ENCODE measurements at regions not wholly inside any gene's neighbourhood (a gene's known extent, or its start where the extent isn't known, plus 50 kb on each side); places are given as distances from the start of the nearest gene placed in this dataset.

DNA sequence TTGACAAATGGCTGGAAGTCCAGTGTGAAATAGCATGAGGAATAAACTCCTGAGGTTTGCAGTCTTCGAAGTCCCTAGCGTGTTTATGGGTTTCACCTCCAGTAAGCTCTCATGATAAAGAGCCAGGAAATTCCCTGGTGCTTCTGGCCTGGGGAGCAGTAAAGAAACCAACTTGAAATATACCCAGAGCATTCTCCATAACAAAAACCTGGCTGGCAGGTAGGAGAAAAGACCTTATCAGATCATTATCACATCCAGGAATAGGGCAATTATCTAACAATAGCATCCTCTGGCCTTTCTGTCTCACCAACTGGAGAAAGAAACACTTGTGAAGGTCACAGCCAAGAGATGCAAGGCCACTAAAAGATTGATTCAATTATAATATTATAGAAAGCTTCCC, 513.6 kb upstream of the LRRTM4 start:
- DNase-seq: no peak

- no peak for DNase-seq
Observed at GRCh38 chr2:78051480-78051879, 529.3 kb upstream of the LRRTM4 start.

GRCh38 chr2:78056976-78057375, 534.8 kb upstream of the LRRTM4 start:
- no peak for DNase-seq

DNA sequence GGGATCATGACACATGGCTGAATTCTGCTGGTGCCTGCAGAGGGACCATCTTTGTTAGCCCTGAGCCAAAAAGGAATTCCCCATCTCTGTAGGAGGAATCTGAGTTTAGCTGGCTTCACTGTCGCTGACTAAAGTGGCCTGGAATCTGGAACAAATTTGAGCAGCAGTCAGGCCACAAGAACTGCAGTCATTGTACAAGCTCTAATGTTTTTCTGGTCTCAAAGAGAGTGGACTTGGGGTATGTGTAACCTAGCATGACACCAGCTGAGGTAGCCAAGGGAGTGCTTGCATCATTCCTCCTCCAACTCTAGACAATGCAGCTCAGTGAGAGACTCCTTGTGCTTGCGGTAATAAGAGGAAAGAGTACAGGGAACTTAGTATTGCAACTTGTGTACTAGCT, 539.1 kb upstream of the LRRTM4 start:
- DNase-seq: no peak

GRCh38 chr2:78061732-78062131, 539.6 kb upstream of the LRRTM4 start:
- DNase-seq: no peak

- DNase-seq: no peak
Observed at GRCh38 chr2:78063246-78064020, 541.3 kb upstream of the LRRTM4 start.

DNA sequence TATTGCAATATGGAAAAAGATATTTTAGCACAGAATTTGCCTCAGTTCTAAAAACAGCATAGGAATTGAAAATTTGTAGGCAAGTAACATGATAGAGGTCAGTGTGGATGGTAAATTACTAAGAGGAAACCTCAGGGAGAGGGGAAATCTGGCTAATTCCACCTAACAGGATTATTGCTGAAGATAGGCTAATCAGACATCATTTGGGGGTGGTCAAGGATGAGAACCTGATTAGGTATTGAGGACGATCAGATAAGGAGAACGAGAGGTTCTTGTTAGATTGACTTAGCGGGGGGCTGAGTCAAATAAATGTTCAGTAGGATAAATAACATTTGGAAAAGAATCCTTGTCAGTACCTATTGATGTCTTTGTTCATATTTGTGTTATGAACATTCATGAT, 543.2 kb upstream of the LRRTM4 start:
- DNase-seq: peak; percentile 94

- peak; percentile 18 for DNase-seq
Observed at GRCh38 chr2:78068808-78069207, 546.6 kb upstream of the LRRTM4 start.

DNA sequence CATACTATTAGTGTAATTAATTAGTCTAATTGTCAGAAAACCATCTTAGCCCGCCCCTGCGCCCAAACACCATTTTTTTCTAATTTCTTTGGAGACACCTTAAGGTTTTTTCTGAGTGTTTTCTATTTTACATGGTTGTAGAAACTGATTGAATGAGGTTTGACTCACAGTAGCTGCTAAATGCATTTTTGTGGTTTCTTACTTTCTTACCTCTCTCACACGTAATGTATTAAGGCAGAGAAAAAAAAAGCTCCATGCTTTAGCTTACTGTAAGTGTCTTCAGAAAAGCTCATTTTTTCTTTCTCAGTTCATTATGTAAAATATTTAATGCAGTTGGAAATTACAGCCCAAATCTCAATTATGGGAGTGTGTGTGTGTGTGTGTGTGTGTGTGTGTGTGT, 548.5 kb upstream of the LRRTM4 start:
- DNase-seq: no peak

- DNase-seq: peak; percentile 92
Observed at GRCh38 chr2:78077633-78078032, 555.5 kb upstream of the LRRTM4 start.

DNA sequence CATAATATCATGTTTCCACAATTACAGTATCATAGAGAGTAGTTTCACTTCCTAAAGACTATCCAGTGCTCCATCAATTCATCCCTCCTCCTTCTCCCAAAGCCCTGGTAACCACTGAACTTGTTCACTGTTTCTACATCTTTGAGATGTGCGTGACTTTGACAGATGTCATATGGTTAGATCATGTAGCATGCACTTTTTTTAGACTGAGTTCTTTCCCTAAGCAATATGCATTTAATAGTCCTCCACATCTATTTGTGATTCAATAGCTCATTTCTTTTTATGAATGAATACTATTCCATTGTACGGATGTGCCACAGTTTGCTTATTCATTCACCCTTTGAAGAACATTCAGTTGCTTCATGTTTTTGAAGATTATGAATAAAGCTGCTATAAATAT, 560.4 kb upstream of the LRRTM4 start:
- DNase-seq: no peak

- no peak for DNase-seq
Observed at GRCh38 chr2:78093436-78093835, 571.3 kb upstream of the LRRTM4 start.

DNA sequence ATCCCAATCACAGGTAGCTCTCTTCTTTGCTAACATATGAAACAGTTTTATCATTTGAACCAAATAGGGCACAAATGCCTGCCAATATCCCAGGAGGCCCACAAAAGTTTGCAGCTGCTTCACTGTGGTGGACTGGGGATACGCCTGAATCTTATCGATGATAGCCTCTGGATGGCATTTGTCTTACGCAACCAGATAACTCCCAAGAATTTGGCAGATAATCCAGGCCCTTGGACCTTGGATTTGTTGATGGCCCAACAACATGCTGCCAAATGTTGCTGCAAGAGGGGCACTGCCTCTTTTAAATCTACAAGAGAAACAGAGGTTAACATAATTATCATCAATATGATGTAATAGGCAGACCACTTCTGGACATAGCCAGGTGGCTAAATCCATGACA, 587.1 kb upstream of the LRRTM4 start:
- no peak for DNase-seq

- no peak for DNase-seq
Observed at GRCh38 chr2:78115291-78115690, 593.1 kb upstream of the LRRTM4 start.

DNA sequence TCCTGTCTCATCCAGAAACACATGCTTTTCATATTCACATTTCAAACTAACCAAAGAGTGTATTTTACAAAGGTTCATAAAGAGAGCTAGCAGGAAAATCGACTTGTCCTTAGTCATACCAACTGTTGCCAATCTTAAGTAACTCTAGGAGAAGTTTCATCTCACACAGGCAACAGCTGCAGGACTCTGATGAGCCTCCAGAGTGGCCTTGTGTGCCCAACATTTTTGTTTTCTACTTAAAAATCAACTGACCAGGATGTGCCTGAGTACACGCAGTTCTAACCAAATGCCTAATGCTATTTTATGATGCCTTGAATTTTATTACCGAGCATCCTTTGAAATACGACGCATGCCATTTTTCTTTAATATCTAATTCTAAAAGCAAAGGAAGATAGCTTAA, 595.9 kb upstream of the LRRTM4 start:
- DNase-seq: no peak

DNA sequence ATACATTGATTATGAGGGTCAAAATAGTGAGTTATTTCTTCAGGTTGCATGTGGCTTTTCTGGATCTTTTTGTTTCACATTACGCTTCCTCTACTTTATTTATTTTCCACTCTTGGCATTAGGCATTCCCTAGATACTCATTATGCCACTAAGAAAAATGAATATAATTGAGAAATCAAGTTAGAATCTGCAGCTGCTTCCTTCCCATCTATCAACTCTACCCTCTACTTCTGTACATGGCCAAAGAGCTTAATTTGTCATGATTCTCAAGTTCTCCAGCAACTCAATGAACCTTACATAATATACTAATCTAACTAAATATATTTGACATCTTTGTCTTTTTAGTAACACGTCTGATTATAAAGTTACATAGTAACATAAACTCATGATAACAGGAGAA, 598.1 kb upstream of the LRRTM4 start:
- no peak for DNase-seq

GRCh38 chr2:78125042-78125441, 602.9 kb upstream of the LRRTM4 start:
- no peak for DNase-seq

DNA sequence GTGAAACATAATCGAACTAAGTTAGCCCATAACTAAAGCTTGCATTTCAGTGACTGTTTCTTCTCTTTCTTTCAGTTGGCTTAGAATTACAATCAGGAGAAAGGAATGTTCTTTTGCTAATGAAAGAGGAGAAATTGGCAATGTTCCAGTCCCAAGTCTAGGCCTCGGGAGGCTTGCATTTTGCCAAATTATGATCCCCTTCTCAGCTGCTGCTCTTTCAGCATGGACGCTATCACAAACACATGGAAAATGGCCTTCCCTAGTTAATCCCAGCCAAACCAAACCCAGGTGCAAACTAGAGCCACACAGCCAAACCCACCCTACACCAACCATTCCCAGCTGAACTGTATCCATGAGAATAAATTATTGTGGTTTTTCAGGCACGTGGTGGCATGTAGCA, 605.2 kb upstream of the LRRTM4 start:
- no peak for DNase-seq

DNA sequence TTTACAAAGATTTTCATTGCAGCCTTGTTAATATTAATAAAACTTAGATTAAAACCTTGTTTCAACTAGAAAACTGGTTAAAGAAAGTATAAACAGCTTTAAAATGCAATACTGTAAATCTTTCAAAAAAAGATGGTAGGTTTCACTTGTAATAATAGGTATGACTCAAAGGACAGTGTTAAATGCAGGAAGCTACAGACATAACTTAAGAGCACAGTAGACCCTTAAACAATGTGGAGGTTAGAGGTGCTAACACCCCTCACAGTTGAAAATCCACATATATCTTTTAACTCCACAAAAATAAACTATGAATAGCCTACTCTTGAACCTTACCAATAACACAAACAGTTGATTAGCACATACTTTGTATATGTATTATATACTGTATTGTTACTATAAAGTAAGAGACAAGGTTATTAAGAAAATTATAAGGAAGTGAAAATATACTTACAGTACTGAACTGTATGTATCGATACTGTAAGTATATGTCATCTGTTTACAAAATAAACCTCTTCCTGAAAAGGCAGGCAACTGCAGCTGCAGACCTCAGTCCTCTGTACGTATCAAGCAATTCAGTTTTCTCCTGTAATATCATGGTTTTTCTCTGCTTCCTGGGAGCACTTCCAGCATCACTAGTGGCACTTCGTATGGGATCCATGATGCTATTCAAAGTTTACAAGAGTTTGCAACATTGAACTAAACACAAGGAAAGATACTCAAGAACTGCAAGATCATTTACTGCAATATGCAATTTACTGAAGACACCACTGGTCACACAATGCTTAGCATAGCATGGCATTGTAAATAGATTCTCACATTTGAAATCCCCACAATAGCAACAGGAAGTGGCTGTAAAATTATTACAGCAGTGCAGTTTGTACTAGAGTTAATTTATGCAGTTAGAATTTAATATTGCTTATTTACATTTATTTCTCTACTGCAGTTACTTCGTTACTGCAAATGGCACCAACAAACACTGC, 610.5 kb upstream of the LRRTM4 start:
- no peak for DNase-seq

DNA sequence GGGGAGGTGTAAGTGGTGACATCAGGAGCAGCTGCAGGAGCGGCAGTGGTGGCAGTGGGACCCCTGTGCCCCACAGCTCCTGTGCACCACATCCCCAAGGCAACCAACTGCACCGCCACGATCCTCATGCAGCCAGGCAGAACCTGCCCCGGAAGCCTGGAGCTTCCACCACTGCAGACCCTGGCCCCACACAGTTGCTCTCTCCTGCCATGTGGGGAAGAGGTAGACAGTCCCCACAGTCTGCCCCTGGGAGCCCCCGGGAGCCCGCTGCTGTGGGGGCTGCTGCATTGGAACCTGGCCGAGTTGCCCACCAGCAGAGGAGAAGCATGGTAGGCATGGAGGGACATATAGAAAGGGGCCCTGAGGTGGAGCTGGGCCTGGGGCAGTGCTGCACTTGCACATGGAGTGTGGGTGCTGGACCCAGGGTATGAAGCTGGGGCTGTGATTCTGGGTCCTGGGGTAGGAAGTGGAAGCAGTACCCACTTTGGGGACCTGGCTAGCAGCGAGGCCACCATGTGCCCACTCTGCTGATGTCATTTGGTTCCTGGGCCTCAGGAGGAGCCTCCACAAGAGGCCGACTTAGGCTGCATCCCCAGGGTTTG, 623.3 kb upstream of the LRRTM4 start:
- DNase-seq: no peak

GRCh38 chr2:78145997-78146722, 624.0 kb upstream of the LRRTM4 start:
- DNase-seq: no peak

DNA sequence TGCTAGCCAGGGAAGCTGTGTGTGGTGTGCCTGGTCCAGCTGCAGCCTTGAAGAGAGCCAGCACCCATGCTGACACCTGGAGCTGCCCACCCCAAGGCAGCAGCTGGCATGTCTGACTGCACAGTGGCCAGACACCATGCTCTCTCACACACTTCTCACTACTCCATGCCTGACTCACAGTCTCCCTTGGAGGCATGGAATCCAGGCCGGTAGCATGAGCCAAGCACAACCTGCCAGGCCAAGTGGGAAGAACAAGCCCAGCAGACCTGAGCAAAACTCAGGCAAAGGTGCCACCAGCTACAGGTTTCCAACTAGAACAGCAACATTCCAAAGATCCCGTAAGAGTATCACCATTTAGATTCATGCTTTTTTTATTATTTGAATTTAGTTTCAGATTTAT, 625.3 kb upstream of the LRRTM4 start:
- DNase-seq: no peak

- DNase-seq: no peak
Observed at GRCh38 chr2:78154586-78154985, 632.4 kb upstream of the LRRTM4 start.
